NCI-H69 (cell line): ENCODE measurements at regions not wholly inside any gene's neighbourhood (a gene's known extent, or its start where the extent isn't known, plus 50 kb on each side); places are given as distances from the start of the nearest gene placed in this dataset.

ENCODE experiments used
- DNase-seq: peaks from one replicate; lab custom pipeline; 2025; lab: John Stamatoyannopoulos, UW

DNA sequence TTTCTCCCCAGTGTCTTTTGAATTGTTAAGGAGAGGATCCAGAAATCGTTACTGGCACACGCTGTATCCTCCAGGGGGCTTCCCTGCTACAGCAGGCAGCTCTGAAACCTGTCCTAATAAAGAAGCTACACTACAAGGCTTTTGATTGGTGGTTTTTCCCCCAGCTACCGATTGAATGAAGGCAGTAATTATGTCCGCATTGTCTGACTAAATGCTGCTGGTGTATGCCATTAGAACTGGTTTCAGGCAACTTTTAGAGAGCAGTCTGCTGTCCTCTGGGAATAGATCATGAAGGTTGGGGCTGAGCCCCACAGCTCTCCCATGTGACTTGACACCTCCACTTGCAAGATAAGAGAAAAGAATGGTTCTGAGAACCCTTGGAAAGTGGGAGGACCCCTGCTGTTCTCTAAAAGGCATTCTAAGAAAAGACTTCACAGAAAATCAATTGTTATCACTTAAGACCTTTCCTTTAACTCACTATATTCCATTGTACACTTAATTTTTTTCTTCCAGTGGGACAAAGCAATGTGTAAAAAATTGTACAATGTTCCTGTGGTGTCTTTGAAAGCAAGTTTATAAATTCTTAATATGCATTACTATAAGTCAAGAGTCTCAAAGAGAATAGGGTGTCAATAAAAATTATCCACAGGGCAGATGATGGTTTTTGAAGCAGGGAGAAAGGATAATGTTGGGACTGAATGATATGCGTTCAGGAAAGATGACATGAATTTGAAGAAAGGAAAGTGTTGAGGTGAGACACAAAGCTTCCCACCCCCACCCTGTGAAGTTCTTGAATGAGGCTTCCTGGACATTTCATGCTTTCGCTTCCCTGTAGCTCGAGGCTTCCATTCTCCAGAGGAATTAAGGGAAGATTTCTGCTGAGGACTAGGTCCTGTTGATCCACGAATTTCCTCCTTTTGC is 53.0 kb upstream of the DAZL start:
- peak; percentile 95 for DNase-seq

DNA sequence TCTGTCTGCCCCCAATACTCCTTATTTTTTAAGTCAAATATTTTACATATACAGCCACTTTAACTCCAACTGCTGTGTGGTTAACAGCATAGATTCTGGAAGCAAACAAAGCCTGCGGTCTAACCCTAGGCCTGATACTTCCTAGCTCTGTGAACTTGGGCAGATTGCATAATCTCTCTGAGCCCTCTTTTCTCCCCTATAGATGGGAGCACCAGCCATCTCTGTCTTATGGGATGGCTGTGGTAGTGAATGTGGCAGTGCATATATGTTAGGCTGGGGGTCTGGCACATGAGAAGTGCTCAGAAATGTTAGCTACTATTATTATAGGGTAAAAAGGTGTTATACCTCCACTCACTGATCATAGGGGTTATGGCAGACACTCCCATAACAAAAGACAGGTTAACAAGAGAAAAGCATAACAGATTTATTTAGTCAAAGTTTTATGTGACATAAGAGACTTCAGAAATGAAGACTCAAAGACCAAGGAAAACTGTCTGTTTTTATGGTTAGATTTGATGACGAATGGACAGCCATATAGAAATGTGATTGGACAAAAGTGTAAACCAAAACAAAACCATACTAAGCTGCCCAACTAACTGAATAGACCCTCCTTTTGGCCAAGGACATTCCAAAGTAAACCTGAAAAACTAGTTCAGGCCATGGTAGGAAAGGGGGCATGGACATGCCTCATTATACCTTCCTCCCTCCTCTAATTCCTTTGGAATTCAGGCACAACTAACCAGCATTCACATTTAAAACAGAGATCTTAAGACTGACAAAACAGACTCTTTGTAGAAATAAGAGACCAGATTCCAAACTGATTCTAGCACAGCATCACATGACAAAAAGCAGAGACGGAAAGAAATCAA is 53.9 kb upstream of the DAZL start:
- no peak for DNase-seq

- peak; percentile 23 for DNase-seq
Measured at GRCh38 chr3:16663854-16664712, 58.9 kb upstream of the DAZL start.

- DNase-seq, result peak; percentile 71
Measured at GRCh38 chr3:16665282-16665741, 60.1 kb upstream of the DAZL start.

GRCh38 chr3:16666206-16666605 is 61.0 kb upstream of the DAZL start:
- no peak for DNase-seq

DNA sequence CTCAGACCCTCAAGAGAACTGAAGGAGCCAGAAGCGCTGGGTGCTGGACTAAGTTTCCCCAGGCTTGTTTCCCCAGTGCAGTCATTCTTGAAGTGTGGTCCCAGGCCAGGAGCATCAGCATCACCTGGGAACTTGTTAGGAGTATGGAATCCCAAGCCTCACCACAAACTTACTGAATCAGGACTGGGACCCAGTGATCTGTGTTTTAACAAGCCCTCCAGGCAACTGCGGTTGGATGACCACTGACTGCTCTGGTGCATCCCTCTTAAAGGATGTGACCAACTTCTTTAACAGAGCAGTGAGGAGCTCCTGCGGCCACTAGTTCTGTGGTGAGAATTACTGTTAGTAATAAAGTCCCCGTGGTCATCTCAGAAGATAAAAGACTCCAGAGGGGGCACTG is 62.4 kb upstream of the DAZL start:
- no peak for DNase-seq

- no peak for DNase-seq
Measured at GRCh38 chr3:16668776-16669545, 63.7 kb upstream of the DAZL start.

DNA sequence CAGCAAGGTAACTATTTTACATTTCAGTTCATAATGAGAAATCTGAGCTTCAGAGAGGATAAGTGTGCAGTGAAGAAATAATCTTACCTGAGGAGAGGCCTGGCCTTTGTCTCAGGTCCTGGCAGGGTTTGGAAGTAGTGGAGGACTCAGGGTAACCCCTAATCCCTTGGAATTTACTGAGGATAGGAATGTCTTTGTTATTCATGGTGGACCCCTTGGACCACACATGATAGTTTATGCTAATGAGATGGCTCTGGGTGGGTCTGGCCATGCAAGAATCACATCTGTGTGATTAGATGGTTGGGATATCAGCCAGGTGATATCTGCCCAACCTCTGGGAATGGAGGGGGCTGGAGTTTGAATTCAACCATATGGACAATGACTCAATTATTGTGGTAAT is 65.0 kb upstream of the DAZL start:
- no peak for DNase-seq

DNA sequence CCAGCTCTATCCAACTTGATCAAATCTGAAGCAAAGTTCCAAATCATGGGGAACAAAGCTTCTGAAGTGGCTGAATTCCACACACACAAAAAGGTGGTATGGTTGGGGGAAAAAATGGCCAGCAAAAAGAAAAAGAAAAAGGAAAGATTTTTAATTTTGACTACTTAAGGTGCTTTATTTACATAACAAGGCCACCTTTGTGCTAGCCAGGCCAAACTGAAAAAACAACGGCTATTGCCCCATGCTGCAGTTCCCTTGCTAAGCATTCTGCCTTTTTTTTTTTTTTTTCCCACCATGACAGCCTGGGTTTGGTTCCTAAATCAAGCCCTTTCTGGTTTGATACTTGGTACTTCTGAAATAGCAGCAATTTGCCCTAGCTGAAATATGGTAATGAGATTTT is 66.5 kb upstream of the DAZL start:
- no peak for DNase-seq

DNA sequence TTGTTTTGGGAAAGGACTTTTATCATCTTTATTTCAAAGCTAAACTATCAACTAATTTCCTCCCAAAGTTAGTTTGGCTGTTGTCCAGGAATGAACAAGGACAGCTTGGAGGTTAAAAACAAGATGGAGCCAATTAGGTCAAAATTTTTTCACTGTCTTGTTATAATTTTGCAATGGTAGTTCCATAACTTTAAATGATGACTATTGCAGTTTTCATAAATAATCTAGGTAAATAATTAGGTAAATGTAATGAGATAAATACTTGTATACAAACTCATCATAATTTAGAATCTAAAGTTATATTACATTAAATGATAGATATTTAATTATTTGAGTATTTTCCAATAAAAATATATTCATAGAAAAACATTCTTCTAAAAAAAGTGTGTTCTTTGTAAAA is 68.3 kb upstream of the DAZL start:
- DNase-seq, result no peak

- DNase-seq, result no peak
Measured at GRCh38 chr3:16675805-16676204, 70.6 kb upstream of the DAZL start.

- no peak for DNase-seq
Measured at GRCh38 chr3:16686679-16687078, 81.5 kb upstream of the DAZL start.

GRCh38 chr3:16687221-16687620 is 82.0 kb upstream of the DAZL start:
- no peak for DNase-seq

DNA sequence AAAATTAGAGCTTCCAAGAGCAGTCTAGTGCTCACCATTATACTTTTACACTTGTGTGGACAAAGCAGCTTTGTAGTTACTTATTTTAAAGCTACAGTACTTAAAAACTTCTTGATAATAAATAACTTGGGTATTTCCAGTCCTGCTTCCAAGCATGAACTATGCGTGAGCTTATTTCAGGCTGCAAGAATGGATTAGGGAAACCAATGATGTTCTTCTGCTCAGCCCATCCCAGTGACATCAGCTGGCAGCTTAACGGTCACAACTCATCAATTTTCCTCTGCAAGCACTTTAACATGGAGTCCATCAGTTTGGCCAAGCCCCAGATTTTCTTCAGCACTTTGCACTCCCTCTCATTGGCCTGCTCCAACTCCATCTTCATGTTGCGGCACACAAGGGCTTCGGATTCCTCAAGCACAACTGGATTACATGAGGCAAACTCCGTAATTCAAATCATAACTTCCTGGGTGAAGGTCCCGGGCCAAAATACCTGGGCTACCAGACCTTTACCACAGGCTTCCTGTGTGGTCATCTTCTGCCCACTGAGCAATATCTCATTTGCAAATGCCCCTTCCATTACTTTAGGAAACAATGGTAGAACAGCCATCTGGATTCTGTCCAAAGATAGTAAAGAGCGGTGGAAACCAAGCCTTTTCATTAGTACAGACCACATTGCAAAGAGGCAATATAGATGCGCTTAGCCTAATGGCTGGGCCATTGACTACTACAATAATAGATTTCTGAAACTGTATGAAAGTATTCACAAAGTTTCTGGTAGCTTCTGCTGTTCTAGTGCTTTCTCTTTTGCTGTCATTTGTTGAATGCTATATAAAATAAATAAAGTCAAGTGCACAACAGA is 87.5 kb upstream of the DAZL start:
- DNase-seq, result no peak

DNA sequence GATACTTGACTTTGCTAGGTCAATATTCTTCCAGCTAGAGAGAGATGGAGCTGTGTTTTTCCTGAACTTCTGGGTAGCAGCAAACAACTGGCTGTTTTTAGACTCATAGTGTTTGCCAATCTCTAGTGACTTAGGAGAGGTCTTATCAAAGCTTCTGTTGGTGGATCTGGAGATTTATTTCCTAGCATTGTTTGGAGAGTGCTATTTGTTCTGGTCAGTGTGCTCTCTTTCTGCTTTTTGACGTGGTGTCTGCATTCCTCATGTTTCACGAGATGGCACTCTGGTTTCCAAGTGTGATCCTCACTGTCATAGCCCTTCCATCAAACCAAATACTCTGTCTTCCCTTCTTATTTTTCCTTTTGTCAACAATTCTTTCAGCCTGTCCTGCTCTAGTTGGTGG is 88.6 kb upstream of the DAZL start:
- no peak for DNase-seq

DNA sequence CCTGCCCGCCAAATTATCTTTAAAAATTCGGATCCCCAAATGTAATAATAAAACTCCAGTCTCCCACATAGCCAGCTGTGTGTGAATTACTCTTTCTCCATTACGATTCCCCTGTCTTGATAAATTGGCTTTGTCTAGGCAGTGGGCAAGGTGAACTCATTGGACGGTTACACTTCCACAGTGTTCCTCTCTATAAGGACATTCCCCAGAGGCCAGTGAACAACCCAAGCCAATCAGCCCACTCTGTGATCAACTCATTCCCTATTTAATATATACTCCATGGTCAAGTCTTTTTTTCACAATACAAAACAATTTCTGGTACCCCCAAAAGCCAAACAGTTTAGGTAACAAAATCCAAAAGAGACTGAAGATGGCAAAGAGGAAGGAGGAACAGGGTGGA is 90.5 kb upstream of the DAZL start:
- no peak for DNase-seq

- DNase-seq, result no peak
Measured at GRCh38 chr3:16697443-16698147, 92.4 kb upstream of the DAZL start.

- no peak for DNase-seq
Measured at GRCh38 chr3:16700651-16701050, 95.4 kb upstream of the DAZL start.

DNA sequence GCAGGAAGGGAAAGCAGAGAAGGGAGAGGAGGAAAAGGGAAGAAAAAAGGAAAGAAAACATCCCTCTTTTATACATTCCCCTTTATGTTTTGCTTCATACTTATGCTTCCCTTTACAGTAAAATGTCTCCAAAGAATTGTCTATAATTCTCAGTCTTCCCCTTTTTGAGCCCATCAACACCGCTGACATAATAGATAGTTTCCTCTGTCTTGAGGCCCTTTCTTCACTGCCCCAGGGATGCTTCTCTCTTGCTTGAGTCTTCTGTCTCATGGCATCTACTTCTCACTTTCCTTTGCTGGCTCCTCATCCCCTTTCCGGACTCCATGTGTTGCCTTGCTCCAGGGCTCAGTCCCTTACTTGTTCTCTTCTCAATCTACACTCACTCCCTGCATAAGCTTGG is 99.7 kb upstream of the DAZL start:
- DNase-seq, result no peak

DNA sequence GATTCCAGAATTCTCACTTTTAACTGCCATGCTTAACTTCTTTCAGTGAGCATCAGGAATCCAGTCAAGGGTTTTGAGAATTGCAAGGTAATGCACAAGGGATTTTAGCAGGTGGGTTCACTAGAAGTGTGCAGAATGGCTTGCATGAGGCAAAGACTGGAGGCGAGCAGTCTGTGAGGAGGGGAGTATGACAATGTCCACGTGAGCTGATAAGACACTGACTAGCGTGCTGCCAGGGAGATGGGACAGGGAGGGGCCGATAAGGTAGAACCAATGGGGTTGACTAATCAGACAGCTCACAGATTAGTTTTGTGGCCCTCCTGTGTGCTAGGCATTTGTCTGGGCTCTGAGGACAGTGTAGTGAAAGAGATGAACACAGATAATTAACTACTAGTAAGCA is 102.0 kb upstream of the DAZL start:
- no peak for DNase-seq
